Mucosa of descending colon (tissue), 3 donors: ENCODE measurements at regions not wholly inside any gene's neighbourhood (a gene's known extent, or its start where the extent isn't known, plus 50 kb on each side); places are given as distances from the start of the nearest gene placed in this dataset.

Experiments used
- ATAC-seq: fragments of 200-7000 bp; cut with Tn5 transposase; one replicate; pipeline ENCODE4 v1.9.1; 2020; ENCODE audit warnings: mild to moderate bottlenecking, moderate library complexity
- DNase-seq, 3 donors: peaks; one replicate each; pipeline ENCODE4 v3.0.0-alpha.2; 2020
- H3K36me3 ChIP-seq: fragments of 200-600 bp; one replicate; pipeline ENCODE4 v1.8.0; 2021; ENCODE audit warnings: low read depth, mild to moderate bottlenecking
- H3K4me1 ChIP-seq: fragments of 200-600 bp; one replicate; pipeline ENCODE4 v1.8.0; 2021; ENCODE audit warnings: low read depth, mild to moderate bottlenecking
- H3K4me3 ChIP-seq: fragments of 200-600 bp; one replicate; pipeline ENCODE4 v1.8.0; 2021; ENCODE audit warnings: mild to moderate bottlenecking
- H3K9me3 ChIP-seq: fragments of 200-600 bp; one replicate; pipeline ENCODE4 v1.8.0; 2021; ENCODE audit warnings: mild to moderate bottlenecking
- intact Hi-C, 2 donors: fragments of 100-400 bp; cut with DNase I in 1 of 2; cut with micrococcal nuclease in 1 of 2; formaldehyde crosslinking; loops; one replicate each; pipeline versions ENCODE4 v1.11.0 to v1.11.1; 2022; cut with DNase I, micrococcal nuclease
- TF ChIP-seq, protein P1 (sequence below): fragments of 200-600 bp; IDR thresholded peaks from one replicate; pipeline ENCODE4 v1.8.0; 2022; ENCODE audit warnings: antibody characterized with exemption, mild to moderate bottlenecking
- donor health status: DM: no; HTN: no; CAD: no; lungs with moderate emphysema.
- donor health status: DM: no; HTN: no; CAD: no.
- donor health status: DM: no; HTN: yes; CAD: no.

DNA sequence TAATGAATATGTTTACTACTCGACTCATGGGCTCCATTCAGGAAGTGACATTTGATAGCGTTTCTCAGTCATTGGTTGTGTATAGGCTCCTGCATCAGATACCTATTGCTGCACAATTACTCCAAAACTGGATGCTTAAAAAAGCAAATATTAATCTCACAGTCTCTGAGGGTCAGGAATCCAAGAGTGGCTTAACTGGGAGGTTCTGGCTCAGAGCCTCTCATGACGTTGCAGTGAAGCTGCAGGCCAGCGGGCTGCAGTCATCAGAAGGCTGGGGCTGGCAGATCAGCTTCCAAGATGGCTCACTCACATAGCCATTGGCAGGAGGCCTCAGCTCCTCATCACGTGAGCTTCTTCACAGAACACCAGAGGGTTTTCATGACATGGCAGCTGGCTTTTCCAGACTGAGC is 525.1 kb upstream of the NBEA start:
- no peak for ATAC-seq
- no peaks in the 10 kb centered on the region for H3K4me1 ChIP-seq
- DNase-seq: peak in 1 of 3 donors; percentile 12
- TF ChIP-seq, protein P1, sequence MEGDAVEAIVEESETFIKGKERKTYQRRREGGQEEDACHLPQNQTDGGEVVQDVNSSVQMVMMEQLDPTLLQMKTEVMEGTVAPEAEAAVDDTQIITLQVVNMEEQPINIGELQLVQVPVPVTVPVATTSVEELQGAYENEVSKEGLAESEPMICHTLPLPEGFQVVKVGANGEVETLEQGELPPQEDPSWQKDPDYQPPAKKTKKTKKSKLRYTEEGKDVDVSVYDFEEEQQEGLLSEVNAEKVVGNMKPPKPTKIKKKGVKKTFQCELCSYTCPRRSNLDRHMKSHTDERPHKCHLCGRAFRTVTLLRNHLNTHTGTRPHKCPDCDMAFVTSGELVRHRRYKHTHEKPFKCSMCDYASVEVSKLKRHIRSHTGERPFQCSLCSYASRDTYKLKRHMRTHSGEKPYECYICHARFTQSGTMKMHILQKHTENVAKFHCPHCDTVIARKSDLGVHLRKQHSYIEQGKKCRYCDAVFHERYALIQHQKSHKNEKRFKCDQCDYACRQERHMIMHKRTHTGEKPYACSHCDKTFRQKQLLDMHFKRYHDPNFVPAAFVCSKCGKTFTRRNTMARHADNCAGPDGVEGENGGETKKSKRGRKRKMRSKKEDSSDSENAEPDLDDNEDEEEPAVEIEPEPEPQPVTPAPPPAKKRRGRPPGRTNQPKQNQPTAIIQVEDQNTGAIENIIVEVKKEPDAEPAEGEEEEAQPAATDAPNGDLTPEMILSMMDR: no peak
- intact Hi-C loops: no loop called here
- H3K9me3 ChIP-seq: no peaks in the 10 kb centered on the region
- H3K4me3 ChIP-seq: no peak overlapping the region
- no peaks in the 10 kb centered on the region for H3K36me3 ChIP-seq

DNA sequence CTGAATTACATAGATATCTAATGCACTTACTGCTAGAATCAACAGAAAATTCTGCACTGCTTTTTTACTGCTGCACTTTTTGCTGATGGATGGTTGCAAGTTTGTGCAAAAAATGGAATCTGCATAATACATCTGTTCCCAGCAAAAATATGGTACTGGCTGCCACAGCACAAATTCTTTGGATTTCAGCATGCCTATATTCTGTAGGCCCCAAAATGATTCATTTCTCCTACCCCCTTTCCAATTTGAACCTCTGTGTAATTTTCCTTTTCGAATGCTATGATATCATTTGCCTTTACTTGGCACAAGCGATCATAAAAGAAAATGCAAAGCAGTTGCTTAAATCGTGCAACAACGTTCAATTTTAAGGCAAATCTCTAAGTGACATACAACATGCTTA is 524.2 kb upstream of the NBEA start:
- no peak overlapping the region for H3K4me3 ChIP-seq
- H3K9me3 ChIP-seq: no peaks in the 10 kb centered on the region
- ATAC-seq: no peak
- H3K4me1 ChIP-seq: no peaks in the 10 kb centered on the region
- no peaks in the 10 kb centered on the region for H3K36me3 ChIP-seq
- TF ChIP-seq, protein P1: no peak
- no peak for DNase-seq
- intact Hi-C loops: no loop called here

DNA sequence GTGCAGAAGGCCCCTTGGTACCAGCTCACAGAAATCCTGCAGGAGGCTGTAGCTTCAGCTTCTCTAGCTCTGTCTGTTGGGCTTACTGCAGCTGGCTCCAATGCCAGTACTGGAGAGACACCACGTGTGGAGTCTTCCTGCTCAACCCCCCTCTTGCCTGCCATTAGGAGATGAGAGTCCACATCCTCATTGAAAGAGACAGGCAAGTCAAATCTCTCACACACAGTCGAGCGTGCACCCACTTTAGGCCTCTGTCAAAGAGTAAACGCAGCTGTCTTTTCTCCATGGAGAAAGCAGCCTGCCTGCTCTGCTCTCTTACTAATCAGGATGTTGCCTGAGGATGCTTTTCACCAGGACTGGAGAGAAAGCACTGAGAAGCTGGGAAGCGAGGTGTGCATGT is 523.0 kb upstream of the NBEA start:
- Histone ChIP-seq H3K9me3 (no peaks in the 10 kb centered on the region), H3K4me1 (no peaks in the 10 kb centered on the region), H3K4me3 (no peak overlapping the region), H3K36me3 (no peaks in the 10 kb centered on the region)
- intact Hi-C loops: no loop called here
- no peak for DNase-seq
- TF ChIP-seq, protein P1: no peak
- ATAC-seq: no peak

DNA sequence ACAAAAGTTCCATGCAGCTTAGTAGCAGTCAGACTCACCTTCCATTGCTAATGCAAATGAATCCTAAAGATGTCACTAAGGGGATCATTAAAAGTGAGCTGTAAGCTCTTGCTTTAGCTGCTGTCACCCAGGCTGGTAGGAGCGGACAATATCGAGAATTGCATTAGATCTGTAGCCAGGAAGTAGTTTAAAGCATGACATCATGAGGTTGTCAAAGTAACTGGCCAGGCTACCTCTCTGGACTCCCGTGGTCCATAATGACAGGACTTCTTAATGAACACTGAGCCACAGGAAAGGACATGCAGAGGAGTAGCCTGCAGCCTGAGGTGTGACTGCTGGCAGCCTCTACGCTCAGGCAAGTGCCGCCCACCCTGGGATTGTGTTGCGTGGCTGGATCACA is 522.3 kb upstream of the NBEA start:
- intact Hi-C loops: no loop called here
- ATAC-seq: no peak
- Histone ChIP-seq H3K4me1 (no peaks in the 10 kb centered on the region), H3K9me3 (no peaks in the 10 kb centered on the region), H3K36me3 (no peaks in the 10 kb centered on the region), H3K4me3 (no peak overlapping the region)
- TF ChIP-seq, protein P1: no peak
- no peak for DNase-seq

DNA sequence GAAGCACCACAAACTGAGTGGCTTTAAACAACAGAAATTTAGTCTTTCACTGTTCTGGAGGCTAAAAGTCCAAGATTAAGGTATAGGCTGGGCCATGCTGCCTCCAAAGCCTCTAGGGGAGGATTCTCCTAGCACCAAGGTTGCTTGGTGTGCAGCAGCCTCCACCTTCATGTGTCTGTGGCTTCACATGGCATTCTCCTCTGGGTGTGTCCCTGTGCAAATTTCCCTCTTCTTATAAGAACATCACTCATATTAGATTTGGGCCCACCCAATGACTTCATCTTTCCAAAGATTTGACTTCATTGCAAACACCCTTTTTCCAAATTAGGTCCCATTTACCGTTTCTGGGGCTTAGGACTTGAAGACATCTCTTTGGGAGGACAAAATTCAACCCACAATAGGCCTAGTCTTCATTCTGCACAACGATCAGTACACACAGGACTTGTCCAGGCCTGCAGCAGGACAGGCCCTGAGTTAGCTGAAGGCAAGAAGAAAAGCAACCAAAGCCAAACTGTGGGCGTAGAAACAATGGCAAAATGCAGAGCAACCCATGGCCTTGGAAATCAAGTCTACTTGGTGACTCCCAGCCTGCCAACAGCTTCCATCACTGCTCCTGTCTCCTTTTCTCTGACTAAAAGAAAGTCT is 521.2 kb upstream of the NBEA start:
- no peak for ATAC-seq
- TF ChIP-seq, protein P1: no peak
- intact Hi-C loops: no loop called here
- no peak for DNase-seq
- no peak overlapping the region for H3K4me3 ChIP-seq
- H3K36me3 ChIP-seq: no peaks in the 10 kb centered on the region
- no peaks in the 10 kb centered on the region for H3K9me3 ChIP-seq
- no peaks in the 10 kb centered on the region for H3K4me1 ChIP-seq

DNA sequence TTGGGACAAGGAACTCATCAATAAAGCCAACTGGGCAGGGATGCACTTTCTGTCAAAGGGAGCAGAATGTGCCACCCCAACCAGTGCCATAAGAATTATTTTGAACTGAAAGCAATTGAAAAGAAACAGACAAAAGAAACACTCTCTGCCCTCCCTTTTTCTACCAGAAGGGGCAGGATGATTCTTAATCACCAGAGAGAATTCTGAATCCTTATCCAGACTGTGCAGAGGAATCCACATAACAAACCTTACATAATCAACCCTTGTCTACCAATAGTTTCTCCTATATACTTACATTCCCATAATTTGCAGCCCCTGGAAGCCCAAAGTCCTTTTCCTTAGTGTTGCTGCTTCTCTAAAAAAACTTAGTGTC is 520.7 kb upstream of the NBEA start:
- TF ChIP-seq, protein P1: no peak
- DNase-seq (no peak), ATAC-seq (no peak)
- intact Hi-C loops: no loop called here
- H3K36me3 ChIP-seq: no peaks in the 10 kb centered on the region
- H3K9me3 ChIP-seq: no peaks in the 10 kb centered on the region
- H3K4me1 ChIP-seq: no peaks in the 10 kb centered on the region
- no peak overlapping the region for H3K4me3 ChIP-seq
